ENCODE measurements at regions not wholly inside any gene's neighbourhood (a gene's known extent, or its start where the extent isn't known, plus 50 kb on each side); places are given as distances from the start of the nearest gene placed in this dataset.
"Not testable (repeated sequence)": the region's sequence is repeated elsewhere in the genome, so short reads cannot be mapped to it uniquely, and the experiment has no call there.

GRCh38 chr1:64363111-64363510 lies 106.8 kb upstream of the CACHD1 start:
- DNase-seq, result no peak

GRCh38 chr1:64363616-64364015 lies 106.3 kb upstream of the CACHD1 start:
- DNase-seq, result no peak

- no peak for DNase-seq
Observed at GRCh38 chr1:64366821-64367220, 103.1 kb upstream of the CACHD1 start.

GRCh38 chr1:64368344-64368743 lies 101.6 kb upstream of the CACHD1 start:
- no peak for DNase-seq

GRCh38 chr1:64378826-64379225 lies 91.1 kb upstream of the CACHD1 start:
- no peak for DNase-seq

- DNase-seq, result no peak
Observed at GRCh38 chr1:64387389-64388285, 82.3 kb upstream of the CACHD1 start.

GRCh38 chr1:64388336-64388735 lies 81.6 kb upstream of the CACHD1 start:
- no peak for DNase-seq

GRCh38 chr1:64392109-64392508 lies 77.8 kb upstream of the CACHD1 start:
- no peak for DNase-seq

GRCh38 chr1:64393790-64394189 lies 76.1 kb upstream of the CACHD1 start:
- DNase-seq, result no peak

- DNase-seq, result no peak
Observed at GRCh38 chr1:64396817-64397216, 73.1 kb upstream of the CACHD1 start.

- DNase-seq, result no peak
Observed at GRCh38 chr1:64397541-64397940, 72.4 kb upstream of the CACHD1 start.

- DNase-seq, result no peak
Observed at GRCh38 chr1:64398936-64399335, 71.0 kb upstream of the CACHD1 start.

- no peak for DNase-seq
Observed at GRCh38 chr1:64401285-64401684, 68.6 kb upstream of the CACHD1 start.

- peak; percentile 31 for DNase-seq
Observed at GRCh38 chr1:64403331-64403730, 66.6 kb upstream of the CACHD1 start.

GRCh38 chr1:64404202-64404601 lies 65.7 kb upstream of the CACHD1 start:
- no peak for DNase-seq

GRCh38 chr1:64405833-64406232 lies 64.1 kb upstream of the CACHD1 start:
- no peak for DNase-seq

GRCh38 chr1:64410217-64410616 lies 59.7 kb upstream of the CACHD1 start:
- DNase-seq, result no peak

- not testable (repeated sequence) for DNase-seq
Observed at GRCh38 chr1:64414855-64415546, 54.9 kb upstream of the CACHD1 start.

GRCh38 chr1:64417803-64418202 lies 52.1 kb upstream of the CACHD1 start:
- DNase-seq, result no peak

All from kidney glomerular epithelial cell (primary cell).